GM23338 (cell line): ENCODE measurements at regions not wholly inside any gene's neighbourhood (a gene's known extent, or its start where the extent isn't known, plus 50 kb on each side); places are given as distances from the start of the nearest gene placed in this dataset.

Experiments used
- ATAC-seq: fragments of 200-7000 bp; cut with Tn5 transposase; 3 replicates; pipeline ENCODE4 v1.9.1; 2020
- DNase-seq: peaks from one replicate; pipeline ENCODE4 v3.0.0-alpha.2; 2015; ENCODE audit warnings: low spot score
- H2AFZ ChIP-seq: fragments of 200-600 bp; sonication (generic); 2 replicates; pipeline ENCODE4 v1.8.0; 2016; ENCODE audit warnings: antibody characterized with exemption, mild to moderate bottlenecking, moderate library complexity
- H3F3A ChIP-seq: fragments of 200-600 bp; sonication (generic); replicated peaks from 2 replicates; pipeline ENCODE4 v1.8.0; 2017; ENCODE audit warnings: antibody characterized with exemption, mixed run types, low read depth
- H3K27ac ChIP-seq: fragments of 200-600 bp; sonication (generic); 2 replicates; pipeline ENCODE4 v1.6.1; 2016; ENCODE audit warnings: low read depth
- H3K27me3 ChIP-seq: fragments of 200-600 bp; sonication (generic); 2 replicates; pipeline ENCODE4 v1.8.0; 2016; ENCODE audit warnings: mild to moderate bottlenecking, mixed run types, moderate library complexity; ENCODE audit not compliant: insufficient read depth
- H3K36me3 ChIP-seq: fragments of 200-600 bp; sonication (generic); 2 replicates; pipeline ENCODE4 v1.8.0; 2016; ENCODE audit warnings: mild to moderate bottlenecking; ENCODE audit not compliant: insufficient read depth
- H3K4me1 ChIP-seq: fragments of 200-600 bp; sonication (generic); 2 replicates; pipeline ENCODE4 v1.8.0; 2016; ENCODE audit warnings: mild to moderate bottlenecking, moderate library complexity; ENCODE audit not compliant: insufficient read depth
- H3K4me2 ChIP-seq: fragments of 200-600 bp; sonication (generic); 2 replicates; pipeline ENCODE4 v1.7.1; 2017; ENCODE audit warnings: mixed run types
- H3K4me3 ChIP-seq: fragments of 200-600 bp; sonication (generic); 2 replicates; pipeline ENCODE4 v1.6.1; 2016; ENCODE audit warnings: mixed run types
- H3K79me2 ChIP-seq: fragments of 200-600 bp; sonication (generic); replicated peaks from 2 replicates; pipeline ENCODE4 v1.8.0; 2017; ENCODE audit warnings: mild to moderate bottlenecking; ENCODE audit not compliant: insufficient read depth
- H3K9me2 ChIP-seq: fragments of 200-600 bp; sonication (generic); 2 replicates; pipeline ENCODE4 v1.8.0; 2017; ENCODE audit not compliant: insufficient read depth
- H4K20me1 ChIP-seq: fragments of 200-600 bp; sonication (generic); replicated peaks from 2 replicates; pipeline ENCODE4 v1.8.0; 2017; ENCODE audit warnings: mild to moderate bottlenecking; ENCODE audit not compliant: insufficient read depth
- H3K27ac Mint-ChIP-seq: 2 replicates; pipeline ENCODE4 v1.8.0; 2020; ENCODE audit warnings: inconsistent platforms, mild to moderate bottlenecking, moderate library complexity, mixed read lengths
- H3K27me3 Mint-ChIP-seq: 3 replicates; pipeline ENCODE4 v1.8.0; 2022; ENCODE audit warnings: low read depth, mild to moderate bottlenecking, moderate library complexity, mixed read lengths, inconsistent platforms; ENCODE audit not compliant: insufficient read depth, poor library complexity
- H3K36me3 Mint-ChIP-seq: 3 replicates; pipeline ENCODE4 v1.8.0; 2021; ENCODE audit warnings: low read depth, mild to moderate bottlenecking, inconsistent platforms, moderate library complexity, mixed read lengths
- H3K4me1 Mint-ChIP-seq: 3 replicates; pipeline ENCODE4 v1.8.0; 2020; ENCODE audit warnings: mild to moderate bottlenecking, inconsistent platforms, mixed read lengths
- H3K4me3 Mint-ChIP-seq: 3 replicates; pipeline ENCODE4 v1.8.0; 2021; ENCODE audit warnings: moderate library complexity, mild to moderate bottlenecking, inconsistent platforms, mixed read lengths
- H3K9me3 Mint-ChIP-seq: 3 replicates; pipeline ENCODE4 v1.8.0; 2020; ENCODE audit warnings: moderate library complexity, mild to moderate bottlenecking, inconsistent platforms, mixed read lengths
- CREB1 ChIP-seq: fragments of 250-450 bp; sonication (Bioruptor Pico); IDR thresholded peaks from 2 replicates; pipeline ENCODE4 v1.5.0; 2020; ENCODE audit warnings: low read depth, mild to moderate bottlenecking, moderate library complexity
- EZH2 ChIP-seq: fragments of 200-600 bp; sonication (generic); IDR thresholded peaks from one replicate; pipeline ENCODE4 v1.8.0; 2017; ENCODE audit warnings: antibody characterized with exemption, mild to moderate bottlenecking, low read depth; ENCODE audit not compliant: unreplicated experiment
- EZH2phosphoT487 ChIP-seq: fragments of 200-600 bp; sonication (generic); IDR thresholded peaks from one replicate; pipeline ENCODE4 v1.8.1; 2018; ENCODE audit warnings: antibody characterized with exemption; ENCODE audit not compliant: unreplicated experiment
- JUNB ChIP-seq: IDR thresholded peaks from one replicate; pipeline ENCODE4 v1.6.1; 2016; ENCODE audit warnings: antibody characterized with exemption; ENCODE audit not compliant: unreplicated experiment
- NANOG ChIP-seq: IDR thresholded peaks from 2 replicates; pipeline ENCODE4 v1.6.1; 2016; ENCODE audit warnings: antibody characterized with exemption, borderline replicate concordance
- POLR2AphosphoS5 ChIP-seq: IDR thresholded peaks from 2 replicates; pipeline ENCODE4 v1.6.1; 2016; ENCODE audit warnings: antibody characterized with exemption, low read depth
- STAT1 ChIP-seq: IDR thresholded peaks from one replicate; pipeline ENCODE4 v1.6.1; 2016; ENCODE audit warnings: antibody characterized with exemption; ENCODE audit not compliant: unreplicated experiment
- ZNF114 ChIP-seq: fragments of 250-450 bp; sonication (Bioruptor Pico); IDR thresholded peaks from 2 replicates; pipeline ENCODE4 v1.5.0; 2020; ENCODE audit warnings: mild to moderate bottlenecking, moderate library complexity
- ZNF331 ChIP-seq: fragments of 250-450 bp; sonication (Bioruptor Pico); IDR thresholded peaks from 2 replicates; pipeline ENCODE4 v1.5.0; 2020; ENCODE audit warnings: low read depth, mild to moderate bottlenecking, moderate library complexity
- TF ChIP-seq, protein P1 (sequence below): fragments of 250-450 bp; sonication (Bioruptor Pico); IDR thresholded peaks from 2 replicates; pipeline ENCODE4 v1.5.0; 2020; ENCODE audit warnings: mild to moderate bottlenecking, moderate library complexity
- TF ChIP-seq, protein P2 (sequence below): IDR thresholded peaks from one replicate; pipeline ENCODE4 v1.6.1; 2018; ENCODE audit warnings: antibody characterized with exemption; ENCODE audit not compliant: unreplicated experiment
- TF ChIP-seq, protein P3 (sequence below): IDR thresholded peaks from 2 replicates; pipeline ENCODE4 v1.6.1; 2016; ENCODE audit warnings: antibody characterized with exemption
- TF ChIP-seq, protein P4 (sequence below), 2 experiments: fragments of 200-600 bp in 1 of 2; sonication (generic) in 1 of 2; conservative IDR thresholded peaks; 2 replicates each; pipeline versions ENCODE4 v1.5.1 to v1.6.1; 2016 to 2017; ENCODE audit warnings: antibody characterized with exemption in 2 of 2, low read depth in 2 of 2, mild to moderate bottlenecking in 2 of 2, moderate library complexity in 1 of 2

DNA sequence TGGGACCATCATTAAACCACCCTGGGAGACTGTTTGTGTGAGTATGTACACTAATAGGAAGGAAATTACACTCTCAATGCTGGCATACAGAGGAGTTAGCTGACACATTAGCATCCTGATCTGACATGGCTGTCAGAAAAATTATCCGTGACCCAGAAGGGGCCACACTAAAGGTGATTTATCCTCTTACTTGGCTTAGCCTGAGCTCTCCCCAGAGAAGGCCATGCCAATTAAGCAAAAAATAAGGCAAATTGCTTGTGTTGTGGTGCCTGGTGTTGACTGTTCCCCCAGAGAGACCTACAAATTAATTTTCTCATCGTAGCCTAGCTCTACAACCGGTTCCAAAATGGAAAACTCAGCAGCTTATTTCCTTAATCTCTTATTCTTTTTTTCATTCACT is 992.3 kb downstream of the KCNMA1 start:
- Histone ChIP-seq H3K9me2 (peaks cover 28% of the 10 kb centered on the region), H3K36me3 (no peaks in the 10 kb centered on the region), H3K79me2 (no peaks in the 10 kb centered on the region), H3K4me1 (no peaks in the 10 kb centered on the region), H3K4me3 (no peak overlapping the region), H3K27me3 (no peaks in the 10 kb centered on the region), H2AFZ (no peak overlapping the region), H3K27ac (no peak overlapping the region), H3F3A (no peaks in the 10 kb centered on the region), H4K20me1 (no peaks in the 10 kb centered on the region), H3K4me2 (no peak overlapping the region)
- no peaks in the 10 kb centered on the region for H3K36me3 Mint-ChIP-seq
- no peak for TF ChIP-seq STAT1
- no peak for TF ChIP-seq EZH2phosphoT487
- TF ChIP-seq, protein P1, sequence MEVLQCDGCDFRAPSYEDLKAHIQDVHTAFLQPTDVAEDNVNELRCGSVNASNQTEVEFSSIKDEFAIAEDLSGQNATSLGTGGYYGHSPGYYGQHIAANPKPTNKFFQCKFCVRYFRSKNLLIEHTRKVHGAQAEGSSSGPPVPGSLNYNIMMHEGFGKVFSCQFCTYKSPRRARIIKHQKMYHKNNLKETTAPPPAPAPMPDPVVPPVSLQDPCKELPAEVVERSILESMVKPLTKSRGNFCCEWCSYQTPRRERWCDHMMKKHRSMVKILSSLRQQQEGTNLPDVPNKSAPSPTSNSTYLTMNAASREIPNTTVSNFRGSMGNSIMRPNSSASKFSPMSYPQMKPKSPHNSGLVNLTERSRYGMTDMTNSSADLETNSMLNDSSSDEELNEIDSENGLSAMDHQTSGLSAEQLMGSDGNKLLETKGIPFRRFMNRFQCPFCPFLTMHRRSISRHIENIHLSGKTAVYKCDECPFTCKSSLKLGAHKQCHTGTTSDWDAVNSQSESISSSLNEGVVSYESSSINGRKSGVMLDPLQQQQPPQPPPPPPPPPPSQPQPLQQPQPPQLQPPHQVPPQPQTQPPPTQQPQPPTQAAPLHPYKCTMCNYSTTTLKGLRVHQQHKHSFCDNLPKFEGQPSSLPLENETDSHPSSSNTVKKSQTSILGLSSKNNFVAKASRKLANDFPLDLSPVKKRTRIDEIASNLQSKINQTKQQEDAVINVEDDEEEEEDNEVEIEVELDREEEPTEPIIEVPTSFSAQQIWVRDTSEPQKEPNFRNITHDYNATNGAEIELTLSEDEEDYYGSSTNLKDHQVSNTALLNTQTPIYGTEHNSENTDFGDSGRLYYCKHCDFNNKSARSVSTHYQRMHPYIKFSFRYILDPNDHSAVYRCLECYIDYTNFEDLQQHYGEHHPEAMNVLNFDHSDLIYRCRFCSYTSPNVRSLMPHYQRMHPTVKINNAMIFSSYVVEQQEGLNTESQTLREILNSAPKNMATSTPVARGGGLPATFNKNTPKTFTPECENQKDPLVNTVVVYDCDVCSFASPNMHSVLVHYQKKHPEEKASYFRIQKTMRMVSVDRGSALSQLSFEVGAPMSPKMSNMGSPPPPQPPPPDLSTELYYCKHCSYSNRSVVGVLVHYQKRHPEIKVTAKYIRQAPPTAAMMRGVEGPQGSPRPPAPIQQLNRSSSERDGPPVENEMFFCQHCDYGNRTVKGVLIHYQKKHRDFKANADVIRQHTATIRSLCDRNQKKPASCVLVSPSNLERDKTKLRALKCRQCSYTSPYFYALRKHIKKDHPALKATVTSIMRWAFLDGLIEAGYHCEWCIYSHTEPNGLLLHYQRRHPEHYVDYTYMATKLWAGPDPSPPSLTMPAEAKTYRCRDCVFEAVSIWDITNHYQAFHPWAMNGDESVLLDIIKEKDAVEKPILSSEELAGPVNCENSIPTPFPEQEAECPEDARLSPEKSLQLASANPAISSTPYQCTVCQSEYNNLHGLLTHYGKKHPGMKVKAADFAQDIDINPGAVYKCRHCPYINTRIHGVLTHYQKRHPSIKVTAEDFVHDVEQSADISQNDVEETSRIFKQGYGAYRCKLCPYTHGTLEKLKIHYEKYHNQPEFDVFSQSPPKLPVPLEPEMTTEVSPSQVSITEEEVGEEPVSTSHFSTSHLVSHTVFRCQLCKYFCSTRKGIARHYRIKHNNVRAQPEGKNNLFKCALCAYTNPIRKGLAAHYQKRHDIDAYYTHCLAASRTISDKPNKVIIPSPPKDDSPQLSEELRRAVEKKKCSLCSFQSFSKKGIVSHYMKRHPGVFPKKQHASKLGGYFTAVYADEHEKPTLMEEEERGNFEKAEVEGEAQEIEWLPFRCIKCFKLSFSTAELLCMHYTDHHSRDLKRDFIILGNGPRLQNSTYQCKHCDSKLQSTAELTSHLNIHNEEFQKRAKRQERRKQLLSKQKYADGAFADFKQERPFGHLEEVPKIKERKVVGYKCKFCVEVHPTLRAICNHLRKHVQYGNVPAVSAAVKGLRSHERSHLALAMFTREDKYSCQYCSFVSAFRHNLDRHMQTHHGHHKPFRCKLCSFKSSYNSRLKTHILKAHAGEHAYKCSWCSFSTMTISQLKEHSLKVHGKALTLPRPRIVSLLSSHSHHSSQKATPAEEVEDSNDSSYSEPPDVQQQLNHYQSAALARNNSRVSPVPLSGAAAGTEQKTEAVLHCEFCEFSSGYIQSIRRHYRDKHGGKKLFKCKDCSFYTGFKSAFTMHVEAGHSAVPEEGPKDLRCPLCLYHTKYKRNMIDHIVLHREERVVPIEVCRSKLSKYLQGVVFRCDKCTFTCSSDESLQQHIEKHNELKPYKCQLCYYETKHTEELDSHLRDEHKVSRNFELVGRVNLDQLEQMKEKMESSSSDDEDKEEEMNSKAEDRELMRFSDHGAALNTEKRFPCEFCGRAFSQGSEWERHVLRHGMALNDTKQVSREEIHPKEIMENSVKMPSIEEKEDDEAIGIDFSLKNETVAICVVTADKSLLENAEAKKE (CRISPR knock-in tag) = no peak
- TF ChIP-seq ZNF114 (CRISPR knock-in tag) = no peak
- TF ChIP-seq, protein P2, sequence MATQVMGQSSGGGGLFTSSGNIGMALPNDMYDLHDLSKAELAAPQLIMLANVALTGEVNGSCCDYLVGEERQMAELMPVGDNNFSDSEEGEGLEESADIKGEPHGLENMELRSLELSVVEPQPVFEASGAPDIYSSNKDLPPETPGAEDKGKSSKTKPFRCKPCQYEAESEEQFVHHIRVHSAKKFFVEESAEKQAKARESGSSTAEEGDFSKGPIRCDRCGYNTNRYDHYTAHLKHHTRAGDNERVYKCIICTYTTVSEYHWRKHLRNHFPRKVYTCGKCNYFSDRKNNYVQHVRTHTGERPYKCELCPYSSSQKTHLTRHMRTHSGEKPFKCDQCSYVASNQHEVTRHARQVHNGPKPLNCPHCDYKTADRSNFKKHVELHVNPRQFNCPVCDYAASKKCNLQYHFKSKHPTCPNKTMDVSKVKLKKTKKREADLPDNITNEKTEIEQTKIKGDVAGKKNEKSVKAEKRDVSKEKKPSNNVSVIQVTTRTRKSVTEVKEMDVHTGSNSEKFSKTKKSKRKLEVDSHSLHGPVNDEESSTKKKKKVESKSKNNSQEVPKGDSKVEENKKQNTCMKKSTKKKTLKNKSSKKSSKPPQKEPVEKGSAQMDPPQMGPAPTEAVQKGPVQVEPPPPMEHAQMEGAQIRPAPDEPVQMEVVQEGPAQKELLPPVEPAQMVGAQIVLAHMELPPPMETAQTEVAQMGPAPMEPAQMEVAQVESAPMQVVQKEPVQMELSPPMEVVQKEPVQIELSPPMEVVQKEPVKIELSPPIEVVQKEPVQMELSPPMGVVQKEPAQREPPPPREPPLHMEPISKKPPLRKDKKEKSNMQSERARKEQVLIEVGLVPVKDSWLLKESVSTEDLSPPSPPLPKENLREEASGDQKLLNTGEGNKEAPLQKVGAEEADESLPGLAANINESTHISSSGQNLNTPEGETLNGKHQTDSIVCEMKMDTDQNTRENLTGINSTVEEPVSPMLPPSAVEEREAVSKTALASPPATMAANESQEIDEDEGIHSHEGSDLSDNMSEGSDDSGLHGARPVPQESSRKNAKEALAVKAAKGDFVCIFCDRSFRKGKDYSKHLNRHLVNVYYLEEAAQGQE = no peak
- TF ChIP-seq, protein P3, sequence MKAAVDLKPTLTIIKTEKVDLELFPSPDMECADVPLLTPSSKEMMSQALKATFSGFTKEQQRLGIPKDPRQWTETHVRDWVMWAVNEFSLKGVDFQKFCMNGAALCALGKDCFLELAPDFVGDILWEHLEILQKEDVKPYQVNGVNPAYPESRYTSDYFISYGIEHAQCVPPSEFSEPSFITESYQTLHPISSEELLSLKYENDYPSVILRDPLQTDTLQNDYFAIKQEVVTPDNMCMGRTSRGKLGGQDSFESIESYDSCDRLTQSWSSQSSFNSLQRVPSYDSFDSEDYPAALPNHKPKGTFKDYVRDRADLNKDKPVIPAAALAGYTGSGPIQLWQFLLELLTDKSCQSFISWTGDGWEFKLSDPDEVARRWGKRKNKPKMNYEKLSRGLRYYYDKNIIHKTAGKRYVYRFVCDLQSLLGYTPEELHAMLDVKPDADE = no peak
- TF ChIP-seq NANOG = no peak
- TF ChIP-seq CREB1 = no peak
- no peak for TF ChIP-seq JUNB
- no peak for TF ChIP-seq POLR2AphosphoS5
- no peak for TF ChIP-seq EZH2
- TF ChIP-seq ZNF331 (CRISPR knock-in tag) = no peak
- TF ChIP-seq, protein P4, sequence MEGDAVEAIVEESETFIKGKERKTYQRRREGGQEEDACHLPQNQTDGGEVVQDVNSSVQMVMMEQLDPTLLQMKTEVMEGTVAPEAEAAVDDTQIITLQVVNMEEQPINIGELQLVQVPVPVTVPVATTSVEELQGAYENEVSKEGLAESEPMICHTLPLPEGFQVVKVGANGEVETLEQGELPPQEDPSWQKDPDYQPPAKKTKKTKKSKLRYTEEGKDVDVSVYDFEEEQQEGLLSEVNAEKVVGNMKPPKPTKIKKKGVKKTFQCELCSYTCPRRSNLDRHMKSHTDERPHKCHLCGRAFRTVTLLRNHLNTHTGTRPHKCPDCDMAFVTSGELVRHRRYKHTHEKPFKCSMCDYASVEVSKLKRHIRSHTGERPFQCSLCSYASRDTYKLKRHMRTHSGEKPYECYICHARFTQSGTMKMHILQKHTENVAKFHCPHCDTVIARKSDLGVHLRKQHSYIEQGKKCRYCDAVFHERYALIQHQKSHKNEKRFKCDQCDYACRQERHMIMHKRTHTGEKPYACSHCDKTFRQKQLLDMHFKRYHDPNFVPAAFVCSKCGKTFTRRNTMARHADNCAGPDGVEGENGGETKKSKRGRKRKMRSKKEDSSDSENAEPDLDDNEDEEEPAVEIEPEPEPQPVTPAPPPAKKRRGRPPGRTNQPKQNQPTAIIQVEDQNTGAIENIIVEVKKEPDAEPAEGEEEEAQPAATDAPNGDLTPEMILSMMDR (conservative IDR thresholded peaks at IDR 0.05; ENCODE audit: low read depth in 2 of 2) = no peak
- H3K9me3 Mint-ChIP-seq = no peaks in the 10 kb centered on the region
- no peak overlapping the region for H3K27ac Mint-ChIP-seq
- no peak for ATAC-seq
- no peak for DNase-seq
- peaks cover 2% of the 10 kb centered on the region for H3K27me3 Mint-ChIP-seq
- peaks cover 8% of the 10 kb centered on the region for H3K4me1 Mint-ChIP-seq
- H3K4me3 Mint-ChIP-seq = no peak overlapping the region
